H9 (cell line): ENCODE measurements at regions not wholly inside any gene's neighbourhood (a gene's known extent, or its start where the extent isn't known, plus 50 kb on each side); places are given as distances from the start of the nearest gene placed in this dataset.

Experiments
- DNase-seq: peaks from one replicate; pipeline ENCODE4 v3.0.0-alpha.2; 2017
- H2AFZ ChIP-seq: one replicate; pipeline ENCODE4 v1.6.1; 2013; ENCODE audit warnings: mild to moderate bottlenecking, low read length, control low read depth, moderate library complexity
- H2AK5ac ChIP-seq: 2 replicates; pipeline ENCODE4 v1.6.1; 2013; ENCODE audit warnings: low read length, control low read depth, mixed read lengths; ENCODE audit not compliant: insufficient read length
- H2BK120ac ChIP-seq: one replicate; pipeline ENCODE4 v1.6.1; 2013; ENCODE audit warnings: low read depth, mild to moderate bottlenecking, low read length, control low read depth, inconsistent platforms; ENCODE audit not compliant: poor library complexity, severe bottlenecking
- H2BK12ac ChIP-seq: 2 replicates; pipeline ENCODE4 v1.6.1; 2013; ENCODE audit warnings: low read length, control low read depth, mixed read lengths, low read depth; ENCODE audit not compliant: insufficient read length
- H2BK15ac ChIP-seq: 2 replicates; pipeline ENCODE4 v1.6.1; 2013; ENCODE audit warnings: low read depth, low read length, control low read depth
- H2BK20ac ChIP-seq: one replicate; pipeline ENCODE4 v1.6.1; 2013; ENCODE audit warnings: low read depth, mild to moderate bottlenecking, low read length, control low read depth, inconsistent platforms; ENCODE audit not compliant: poor library complexity, severe bottlenecking
- H2BK5ac ChIP-seq: 2 replicates; pipeline ENCODE4 v1.6.1; 2013; ENCODE audit warnings: low read length, control low read depth, mixed read lengths; ENCODE audit not compliant: insufficient read length
- H3K14ac ChIP-seq: 2 replicates; pipeline ENCODE4 v1.6.1; 2013; ENCODE audit warnings: low read length, control low read depth; ENCODE audit not compliant: insufficient read depth
- H3K18ac ChIP-seq: 2 replicates; pipeline ENCODE4 v1.6.1; 2013; ENCODE audit warnings: low read depth, mild to moderate bottlenecking, mixed read lengths, low read length, control low read depth; ENCODE audit not compliant: insufficient read length
- H3K23ac ChIP-seq: 2 replicates; pipeline ENCODE4 v1.6.1; 2013; ENCODE audit warnings: low read length, control low read depth, mixed read lengths, low read depth; ENCODE audit not compliant: insufficient read length
- H3K23me2 ChIP-seq: 2 replicates; pipeline ENCODE4 v1.6.1; 2013; ENCODE audit warnings: low read depth, mild to moderate bottlenecking, mixed read lengths, low read length, control low read depth; ENCODE audit not compliant: insufficient read length, poor library complexity, severe bottlenecking
- H3K27ac ChIP-seq: 2 replicates; pipeline ENCODE4 v1.5.1; 2013; ENCODE audit warnings: low read length, control low read depth, mixed read lengths, low read depth; ENCODE audit not compliant: insufficient read length
- H3K27me3 ChIP-seq: 2 replicates; pipeline ENCODE4 v1.6.1; 2013; ENCODE audit warnings: low read length, control low read depth, inconsistent platforms; ENCODE audit not compliant: insufficient read depth
- H3K4ac ChIP-seq: 2 replicates; pipeline ENCODE4 v1.6.1; 2013; ENCODE audit warnings: low read depth, mild to moderate bottlenecking, control low read depth, inconsistent platforms, low read length, moderate library complexity
- H3K4me1 ChIP-seq: 2 replicates; pipeline ENCODE4 v1.6.1; 2013; ENCODE audit warnings: low read length, control low read depth, inconsistent platforms; ENCODE audit not compliant: insufficient read depth
- H3K4me2 ChIP-seq: 2 replicates; pipeline ENCODE4 v1.6.1; 2013; ENCODE audit warnings: low read length, control low read depth, mixed read lengths; ENCODE audit not compliant: insufficient read length, insufficient read depth
- H3K56ac ChIP-seq: 2 replicates; pipeline ENCODE4 v1.6.1; 2013; ENCODE audit warnings: low read depth, mild to moderate bottlenecking, mixed read lengths, low read length, control low read depth; ENCODE audit not compliant: insufficient read length
- H3K79me1 ChIP-seq: 2 replicates; pipeline ENCODE4 v1.6.1; 2013; ENCODE audit warnings: low read depth, mild to moderate bottlenecking, moderate library complexity, low read length, control low read depth, inconsistent platforms; ENCODE audit not compliant: insufficient read depth, poor library complexity, severe bottlenecking
- H3K79me2 ChIP-seq: 2 replicates; pipeline ENCODE4 v1.6.1; 2013; ENCODE audit warnings: low read length, control low read depth, inconsistent platforms; ENCODE audit not compliant: insufficient read depth
- H3K9ac ChIP-seq: 2 replicates; pipeline ENCODE4 v1.6.1; 2013; ENCODE audit warnings: low read length, control low read depth, mixed read lengths; ENCODE audit not compliant: insufficient read length; ENCODE audit errors: extremely low read depth
- H3K9me3 ChIP-seq: one replicate; pipeline ENCODE4 v1.6.1; 2013; ENCODE audit warnings: low read depth, low read length, inconsistent platforms; ENCODE audit not compliant: control insufficient read depth
- H3T11ph ChIP-seq: one replicate; pipeline ENCODE4 v1.6.1; 2013; ENCODE audit warnings: mild to moderate bottlenecking, low read length, control low read depth, inconsistent platforms
- H4K20me1 ChIP-seq: one replicate; pipeline ENCODE4 v1.6.1; 2013; ENCODE audit not compliant: control insufficient read depth, insufficient read length, insufficient read depth
- H4K5ac ChIP-seq: 2 replicates; pipeline ENCODE4 v1.6.1; 2013; ENCODE audit warnings: low read depth, mild to moderate bottlenecking, mixed read lengths, low read length, control low read depth; ENCODE audit not compliant: insufficient read length
- H4K8ac ChIP-seq: replicated peaks from 2 replicates; pipeline ENCODE4 v1.6.1; 2013; ENCODE audit warnings: low read length, control low read depth, mixed read lengths, low read depth; ENCODE audit not compliant: insufficient read length
- H4K91ac ChIP-seq: 2 replicates; pipeline ENCODE4 v1.6.1; 2013; ENCODE audit warnings: low read depth, mild to moderate bottlenecking, moderate library complexity, mixed read lengths, low read length, control low read depth; ENCODE audit not compliant: insufficient read length
- H3K27ac Mint-ChIP-seq, 3 experiments: 2 replicates in 2 of 3; 3 replicates in 1 of 3; pipeline ENCODE4 v1.8.0; 2020 to 2021; ENCODE audit warnings: mixed read lengths in 3 of 3, mild to moderate bottlenecking in 1 of 3, moderate library complexity in 1 of 3
- H3K27me3 Mint-ChIP-seq: 2 replicates; pipeline ENCODE4 v1.8.0; 2021; ENCODE audit warnings: low read depth, mild to moderate bottlenecking, moderate library complexity, mixed read lengths
- H3K36me3 Mint-ChIP-seq, 3 experiments: 2 replicates in 2 of 3; 3 replicates in 1 of 3; pipeline ENCODE4 v1.8.0; 2020 to 2021; ENCODE audit warnings: low read depth in 3 of 3, mixed read lengths in 3 of 3; ENCODE audit not compliant: insufficient read depth in 1 of 3
- H3K4me1 Mint-ChIP-seq, 2 experiments: 2 replicates each; pipeline ENCODE4 v1.8.0; 2020; ENCODE audit warnings: mixed read lengths in 2 of 2
- H3K4me3 Mint-ChIP-seq, 2 experiments: 2 replicates in 1 of 2; 3 replicates in 1 of 2; pipeline ENCODE4 v1.8.0; 2020 to 2021; ENCODE audit warnings: mild to moderate bottlenecking in 2 of 2, mixed read lengths in 2 of 2, moderate library complexity in 1 of 2
- H3K9me3 Mint-ChIP-seq, 2 experiments: 2 replicates in 1 of 2; 3 replicates in 1 of 2; pipeline ENCODE4 v1.8.0; 2020; ENCODE audit warnings: mild to moderate bottlenecking in 2 of 2, mixed read lengths in 2 of 2, moderate library complexity in 1 of 2
- WGBS: extraction: QIAGEN DNeasy Blood & Tissue Kit; methylation state at CpG from one replicate; pipeline ENCODE4 v1.1.7; 2013; ENCODE audit warnings: missing lambda C conversion rate, low lambda C conversion rate, mixed read lengths; ENCODE audit not compliant: insufficient read length; ENCODE audit errors: extremely low coverage; 5-methylcytosine and 5-hydroxymethylcytosine counted together
- TF ChIP-seq, protein P1 (sequence below): fragments of 200-600 bp; sonication (generic); conservative IDR thresholded peaks from 3 replicates; pipeline ENCODE4 v1.8.0; 2021; ENCODE audit warnings: antibody characterized with exemption, mild to moderate bottlenecking

DNA sequence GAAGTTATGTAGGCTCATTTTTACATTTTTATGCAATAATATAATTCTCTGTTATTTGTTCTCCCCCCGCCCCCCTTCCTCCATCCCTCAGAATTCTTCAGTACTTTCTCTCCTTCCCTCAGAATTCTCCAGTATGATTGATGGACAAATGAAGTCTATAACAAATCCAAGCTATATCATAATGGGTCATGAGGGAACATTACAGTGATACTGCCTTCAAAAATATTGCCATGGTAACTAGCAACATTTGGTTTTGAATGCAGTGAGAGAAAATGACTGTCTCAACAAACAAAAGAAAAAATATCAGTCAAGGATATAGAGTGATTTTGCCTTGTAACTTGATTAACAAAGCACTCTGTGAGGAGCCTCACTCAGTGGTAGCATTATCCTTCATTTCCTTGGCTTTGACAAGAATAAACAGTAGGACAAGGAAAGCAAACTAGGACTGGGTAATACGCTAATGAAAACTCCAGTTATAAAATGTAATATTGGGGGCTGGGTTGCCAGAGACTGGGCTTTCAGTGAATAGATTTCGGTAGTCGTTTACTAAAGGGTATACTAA is 392.9 kb upstream of the CRIM1 start:
- H3K4me2 ChIP-seq, result no peak overlapping the region
- H3T11ph ChIP-seq, result no peak overlapping the region
- H2BK120ac ChIP-seq, result no peak overlapping the region
- H3K27me3 ChIP-seq, result no peaks in the 10 kb centered on the region
- H3K79me1 ChIP-seq, result no peaks in the 10 kb centered on the region
- H3K9me3 ChIP-seq, result no peaks in the 10 kb centered on the region
- H3K4me3 Mint-ChIP-seq, result no peak overlapping the region
- no peak overlapping the region for H3K4ac ChIP-seq
- H3K56ac ChIP-seq, result no peak overlapping the region
- no peak overlapping the region for H3K27ac Mint-ChIP-seq
- H3K23me2 ChIP-seq, result no peaks in the 10 kb centered on the region
- H3K18ac ChIP-seq, result no peak overlapping the region
- H3K9me3 Mint-ChIP-seq, result peaks cover 4 to 11% of the 10 kb centered on the region in 2 experiments
- no peak overlapping the region for H4K91ac ChIP-seq
- H3K36me3 Mint-ChIP-seq, result peaks cover 5 to 14% (median 7%) of the 10 kb centered on the region in 3 experiments; a peak in 6 of 7 replicates
- H4K5ac ChIP-seq, result no peak overlapping the region
- no peaks in the 10 kb centered on the region for H3K4me1 ChIP-seq
- TF ChIP-seq, protein P1, sequence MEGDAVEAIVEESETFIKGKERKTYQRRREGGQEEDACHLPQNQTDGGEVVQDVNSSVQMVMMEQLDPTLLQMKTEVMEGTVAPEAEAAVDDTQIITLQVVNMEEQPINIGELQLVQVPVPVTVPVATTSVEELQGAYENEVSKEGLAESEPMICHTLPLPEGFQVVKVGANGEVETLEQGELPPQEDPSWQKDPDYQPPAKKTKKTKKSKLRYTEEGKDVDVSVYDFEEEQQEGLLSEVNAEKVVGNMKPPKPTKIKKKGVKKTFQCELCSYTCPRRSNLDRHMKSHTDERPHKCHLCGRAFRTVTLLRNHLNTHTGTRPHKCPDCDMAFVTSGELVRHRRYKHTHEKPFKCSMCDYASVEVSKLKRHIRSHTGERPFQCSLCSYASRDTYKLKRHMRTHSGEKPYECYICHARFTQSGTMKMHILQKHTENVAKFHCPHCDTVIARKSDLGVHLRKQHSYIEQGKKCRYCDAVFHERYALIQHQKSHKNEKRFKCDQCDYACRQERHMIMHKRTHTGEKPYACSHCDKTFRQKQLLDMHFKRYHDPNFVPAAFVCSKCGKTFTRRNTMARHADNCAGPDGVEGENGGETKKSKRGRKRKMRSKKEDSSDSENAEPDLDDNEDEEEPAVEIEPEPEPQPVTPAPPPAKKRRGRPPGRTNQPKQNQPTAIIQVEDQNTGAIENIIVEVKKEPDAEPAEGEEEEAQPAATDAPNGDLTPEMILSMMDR, result no peak
- H3K14ac ChIP-seq, result no peak overlapping the region
- no peak for DNase-seq
- H4K20me1 ChIP-seq, result no peaks in the 10 kb centered on the region
- H3K9ac ChIP-seq, result no peak overlapping the region
- H2AK5ac ChIP-seq, result no peak overlapping the region
- WGBS, result no CpG with 5 or more reads among the region's 4 CpGs
- no peaks in the 10 kb centered on the region for H3K27me3 Mint-ChIP-seq
- H3K23ac ChIP-seq, result no peak overlapping the region
- no peaks in the 10 kb centered on the region for H3K79me2 ChIP-seq
- no peak overlapping the region for H2BK20ac ChIP-seq
- no peak overlapping the region for H2BK5ac ChIP-seq
- H4K8ac ChIP-seq, result no peak overlapping the region
- no peak overlapping the region for H2BK12ac ChIP-seq
- H2BK15ac ChIP-seq, result no peak overlapping the region
- no peak overlapping the region for H3K27ac ChIP-seq
- H3K4me1 Mint-ChIP-seq, result peaks cover 0 to 6% of the 10 kb centered on the region in 2 experiments; a peak in 2 of 4 replicates
- H2AFZ ChIP-seq, result no peak overlapping the region
